ENCODE measurements at regions not wholly inside any gene's neighbourhood (a gene's known extent, or its start where the extent isn't known, plus 50 kb on each side); places are given as distances from the start of the nearest gene placed in this dataset.
A peak's percentile ranks its signal among the peaks of the same experiment; 100 is the strongest.

DNA sequence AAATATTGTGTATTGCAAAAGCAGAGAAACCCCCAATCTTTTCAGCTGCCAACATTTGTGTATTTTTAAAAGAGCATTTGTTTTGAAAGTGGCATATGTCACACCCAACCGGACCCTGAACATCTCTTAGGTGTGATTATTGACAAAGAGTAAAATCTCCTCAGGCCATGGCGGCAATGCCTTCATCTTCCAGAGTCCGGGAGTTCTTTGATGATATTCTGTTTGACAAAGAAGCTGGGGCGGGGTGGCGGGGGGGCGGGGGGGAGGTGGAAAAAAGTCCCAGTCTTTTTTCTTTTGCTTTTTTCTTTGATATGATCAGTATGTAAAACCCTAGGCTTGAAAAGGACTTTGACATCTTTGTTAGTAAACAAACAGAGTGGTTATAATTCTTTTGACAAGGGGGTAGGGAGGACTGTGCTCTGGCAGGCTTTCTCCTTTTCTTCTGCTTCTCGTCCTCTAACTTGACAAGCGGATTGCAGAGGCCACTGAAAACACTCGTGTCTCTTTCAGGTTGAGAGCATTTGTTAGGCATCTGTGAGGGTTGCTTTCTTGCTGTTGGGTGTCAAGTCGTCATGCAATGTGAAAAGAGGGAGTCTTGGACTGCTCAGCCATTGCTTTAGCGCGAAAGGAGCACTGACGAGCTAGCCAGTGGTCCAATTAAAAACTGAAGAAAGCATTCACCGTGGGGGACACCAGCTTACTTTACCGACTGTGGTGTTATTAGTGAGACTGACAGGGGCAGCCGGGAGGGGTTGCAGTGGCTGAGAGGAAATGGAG lies 243.2 kb downstream of the NSUN3 start:
- Histone ChIP-seq H3K9ac (ENCODE audit: low read depth in 2 of 2, low read length in 2 of 2) (peak overlapping the region in 1 of 2 donors; percentile 32), H3K4me1 (no peaks in the 10 kb centered on the region), H3K36me3 (no peaks in the 10 kb centered on the region), H3K4me3 (no peak overlapping the region), H3K9me3 (no peaks in the 10 kb centered on the region), H3K27me3 (no peaks in the 10 kb centered on the region), H3K27ac (no peak overlapping the region)
- TF ChIP-seq, protein P1, sequence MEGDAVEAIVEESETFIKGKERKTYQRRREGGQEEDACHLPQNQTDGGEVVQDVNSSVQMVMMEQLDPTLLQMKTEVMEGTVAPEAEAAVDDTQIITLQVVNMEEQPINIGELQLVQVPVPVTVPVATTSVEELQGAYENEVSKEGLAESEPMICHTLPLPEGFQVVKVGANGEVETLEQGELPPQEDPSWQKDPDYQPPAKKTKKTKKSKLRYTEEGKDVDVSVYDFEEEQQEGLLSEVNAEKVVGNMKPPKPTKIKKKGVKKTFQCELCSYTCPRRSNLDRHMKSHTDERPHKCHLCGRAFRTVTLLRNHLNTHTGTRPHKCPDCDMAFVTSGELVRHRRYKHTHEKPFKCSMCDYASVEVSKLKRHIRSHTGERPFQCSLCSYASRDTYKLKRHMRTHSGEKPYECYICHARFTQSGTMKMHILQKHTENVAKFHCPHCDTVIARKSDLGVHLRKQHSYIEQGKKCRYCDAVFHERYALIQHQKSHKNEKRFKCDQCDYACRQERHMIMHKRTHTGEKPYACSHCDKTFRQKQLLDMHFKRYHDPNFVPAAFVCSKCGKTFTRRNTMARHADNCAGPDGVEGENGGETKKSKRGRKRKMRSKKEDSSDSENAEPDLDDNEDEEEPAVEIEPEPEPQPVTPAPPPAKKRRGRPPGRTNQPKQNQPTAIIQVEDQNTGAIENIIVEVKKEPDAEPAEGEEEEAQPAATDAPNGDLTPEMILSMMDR (IDR thresholded peaks at IDR 0.05): no peak
- intact Hi-C loops (cut with DNase I): no loop called here
- no peak for DNase-seq

DNA sequence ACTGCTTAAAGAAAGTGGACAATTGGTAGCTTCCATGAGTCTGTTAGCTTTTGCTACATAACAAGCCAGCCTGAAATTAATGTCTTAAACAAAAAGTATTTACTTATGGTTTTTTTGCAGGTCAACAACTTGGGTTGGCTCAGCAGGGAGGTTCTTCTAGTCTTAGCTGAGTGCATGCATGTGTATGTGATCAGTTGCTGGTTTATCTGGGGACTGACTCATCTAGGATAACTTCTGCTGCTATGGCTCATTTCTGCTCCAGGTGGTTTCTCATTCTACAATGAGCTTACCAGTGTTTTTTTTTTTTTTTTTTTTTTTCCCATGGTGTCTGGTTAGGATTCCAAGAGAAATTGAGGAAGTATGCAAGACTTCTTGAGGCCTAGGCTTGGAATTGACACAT lies 244.7 kb downstream of the NSUN3 start:
- intact Hi-C loops (cut with DNase I): no loop called here
- no peak for DNase-seq
- H3K4me1 ChIP-seq: no peaks in the 10 kb centered on the region
- H3K4me3 ChIP-seq: no peak overlapping the region
- H3K9me3 ChIP-seq: no peaks in the 10 kb centered on the region
- no peak overlapping the region for H3K9ac ChIP-seq (ENCODE audit: low read depth in 2 of 2, low read length in 2 of 2)
- no peaks in the 10 kb centered on the region for H3K36me3 ChIP-seq
- TF ChIP-seq, protein P1 (IDR thresholded peaks at IDR 0.05): no peak
- no peak overlapping the region for H3K27ac ChIP-seq
- H3K27me3 ChIP-seq: no peaks in the 10 kb centered on the region

DNA sequence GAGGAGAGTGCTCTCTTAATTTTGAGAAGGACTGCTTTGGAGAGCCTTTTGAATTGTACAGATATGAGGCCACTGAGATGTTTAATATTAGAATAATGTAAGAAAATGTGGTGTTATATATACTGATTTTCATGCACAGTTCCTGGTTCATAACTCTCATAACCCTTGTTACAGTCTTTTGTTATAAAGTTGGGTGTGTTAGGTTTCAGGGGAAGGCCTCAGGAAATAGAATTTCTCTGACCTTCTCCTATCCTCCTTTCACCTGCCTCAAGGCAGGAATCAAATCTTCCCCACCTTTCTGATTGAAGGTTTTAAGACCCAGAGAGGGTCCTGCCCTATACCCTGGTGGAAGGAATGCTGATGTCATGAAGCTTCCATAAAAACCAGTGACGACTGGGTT lies 245.9 kb downstream of the NSUN3 start:
- no peaks in the 10 kb centered on the region for H3K9me3 ChIP-seq
- TF ChIP-seq, protein P1 (IDR thresholded peaks at IDR 0.05): no peak
- H3K27me3 ChIP-seq: no peaks in the 10 kb centered on the region
- H3K4me1 ChIP-seq: no peaks in the 10 kb centered on the region
- H3K27ac ChIP-seq: no peak overlapping the region
- H3K36me3 ChIP-seq: no peaks in the 10 kb centered on the region
- DNase-seq: no peak
- intact Hi-C loops (cut with DNase I): no loop called here
- H3K9ac ChIP-seq (ENCODE audit: low read depth in 2 of 2, low read length in 2 of 2): no peak overlapping the region
- H3K4me3 ChIP-seq: no peak overlapping the region

DNA sequence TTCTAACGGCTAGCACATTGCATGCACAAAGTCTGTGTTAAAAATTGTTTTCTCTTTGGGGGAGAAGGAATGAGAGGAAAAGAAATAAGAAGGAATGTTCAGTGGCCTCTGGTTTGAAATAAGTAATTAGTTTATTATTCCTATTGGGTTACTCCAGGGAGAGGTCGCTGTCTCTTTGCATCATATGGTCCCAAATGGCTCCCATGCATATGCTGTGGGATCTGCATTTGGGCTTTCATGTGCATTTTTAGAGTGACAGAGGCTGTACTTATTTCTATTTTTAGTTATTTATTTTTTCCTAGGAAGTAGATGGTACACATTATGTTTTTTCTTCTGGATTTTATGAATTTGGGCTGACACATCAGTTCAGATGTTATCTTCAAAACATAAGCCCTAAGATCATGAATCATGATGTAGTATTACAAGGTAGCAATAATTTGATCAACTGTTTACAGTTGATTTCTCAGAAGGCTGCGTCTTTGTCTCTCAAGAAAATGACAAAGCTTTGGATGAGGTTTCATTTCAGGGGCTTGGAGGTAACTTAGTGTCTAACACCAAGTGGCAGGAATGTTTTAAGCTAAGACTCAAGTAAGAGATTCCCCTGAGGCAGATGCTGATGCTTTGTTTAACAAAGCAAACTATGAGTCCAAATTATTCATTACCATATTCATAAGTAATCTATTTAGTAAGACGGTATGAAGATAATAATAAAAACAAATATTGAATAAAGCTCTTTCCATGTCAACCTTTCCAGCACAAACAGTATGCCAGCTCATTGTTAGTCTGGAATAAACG lies 247.7 kb downstream of the NSUN3 start:
- no peak overlapping the region for H3K4me3 ChIP-seq
- H3K9me3 ChIP-seq: no peaks in the 10 kb centered on the region
- intact Hi-C loops (cut with DNase I): no loop called here
- H3K9ac ChIP-seq (ENCODE audit: low read depth in 2 of 2, low read length in 2 of 2): no peak overlapping the region
- TF ChIP-seq, protein P1 (IDR thresholded peaks at IDR 0.05): no peak
- H3K36me3 ChIP-seq: no peaks in the 10 kb centered on the region
- H3K4me1 ChIP-seq: no peaks in the 10 kb centered on the region
- no peaks in the 10 kb centered on the region for H3K27me3 ChIP-seq
- no peak overlapping the region for H3K27ac ChIP-seq
- no peak for DNase-seq

GRCh38 chr3:94311651-94312050 lies 248.8 kb downstream of the NSUN3 start:
- TF ChIP-seq, protein P1 (IDR thresholded peaks at IDR 0.05): no peak

More at GRCh38 chr3:94311651-94312050, 248.8 kb downstream of the NSUN3 start:
- H3K27me3 ChIP-seq: no peaks in the 10 kb centered on the region
- H3K9me3 ChIP-seq: no peaks in the 10 kb centered on the region
- H3K4me3 ChIP-seq: no peak overlapping the region
- H3K4me1 ChIP-seq: no peaks in the 10 kb centered on the region
- H3K36me3 ChIP-seq: no peaks in the 10 kb centered on the region
- no peak for DNase-seq
- intact Hi-C loops (cut with DNase I): no loop called here
- H3K9ac ChIP-seq (ENCODE audit: low read depth in 2 of 2, low read length in 2 of 2): no peak overlapping the region
- H3K27ac ChIP-seq: no peak overlapping the region
